Loucy (cell line): ENCODE measurements at regions not wholly inside any gene's neighbourhood (a gene's known extent, or its start where the extent isn't known, plus 50 kb on each side); places are given as distances from the start of the nearest gene placed in this dataset.

Experiments used
- H2AFZ ChIP-seq: fragments of 200-600 bp; sonication (generic); 2 replicates; pipeline ENCODE4 v1.6.0; 2016; ENCODE audit warnings: antibody characterized with exemption, mild to moderate bottlenecking, low read length, moderate library complexity
- H3F3A ChIP-seq: fragments of 200-600 bp; 2 replicates; pipeline ENCODE4 v1.6.0; 2016; ENCODE audit warnings: antibody characterized with exemption, low read depth, mild to moderate bottlenecking
- H3K27me3 ChIP-seq: fragments of 200-600 bp; sonication (generic); 2 replicates; pipeline ENCODE4 v1.6.1; 2014; ENCODE audit warnings: low read length, mild to moderate bottlenecking; ENCODE audit not compliant: insufficient read depth, poor library complexity, severe bottlenecking
- H3K36me3 ChIP-seq: fragments of 200-600 bp; sonication (generic); 2 replicates; pipeline ENCODE4 v1.6.1; 2016; ENCODE audit warnings: low read length; ENCODE audit not compliant: insufficient read depth
- H3K4me1 ChIP-seq: fragments of 200-600 bp; sonication (generic); 2 replicates; pipeline ENCODE4 v1.5.1; 2014; ENCODE audit warnings: low read length, mild to moderate bottlenecking; ENCODE audit not compliant: insufficient read depth, poor library complexity, severe bottlenecking
- H3K4me2 ChIP-seq: fragments of 200-600 bp; sonication (generic); 2 replicates; pipeline ENCODE4 v1.6.0; 2014; ENCODE audit warnings: antibody characterized with exemption, low read length, low read depth, mild to moderate bottlenecking; ENCODE audit not compliant: poor library complexity, severe bottlenecking
- H3K4me3 ChIP-seq: fragments of 200-600 bp; sonication (generic); 2 replicates; pipeline ENCODE4 v1.5.1; 2014; ENCODE audit warnings: low read length, mild to moderate bottlenecking, mixed read lengths; ENCODE audit not compliant: poor library complexity, severe bottlenecking
- H3K79me2 ChIP-seq: fragments of 200-600 bp; sonication (generic); 2 replicates; pipeline ENCODE4 v1.6.1; 2014; ENCODE audit warnings: low read length; ENCODE audit not compliant: insufficient read depth
- H3K9ac ChIP-seq: fragments of 200-600 bp; sonication (generic); 2 replicates; pipeline ENCODE4 v1.6.0; 2014; ENCODE audit warnings: mild to moderate bottlenecking, low read depth, low read length, moderate library complexity; ENCODE audit not compliant: poor library complexity, severe bottlenecking
- H3K9me2 ChIP-seq: fragments of 200-600 bp; sonication (generic); replicated peaks from 2 replicates; pipeline ENCODE4 v1.6.1; 2016; ENCODE audit warnings: low read depth, low read length, mixed read lengths
- H3K9me3 ChIP-seq: fragments of 200-600 bp; sonication (generic); 2 replicates; pipeline ENCODE4 v1.6.1; 2014; ENCODE audit warnings: mild to moderate bottlenecking, antibody characterized with exemption, low read length, low read depth; ENCODE audit not compliant: insufficient read depth
- H4K20me1 ChIP-seq: fragments of 200-600 bp; sonication (generic); 2 replicates; pipeline ENCODE4 v1.6.0; 2014; ENCODE audit warnings: antibody characterized with exemption, low read length, mild to moderate bottlenecking; ENCODE audit not compliant: insufficient read depth, poor library complexity, severe bottlenecking
- CTCF ChIP-seq: fragments of 200-600 bp; sonication (generic); conservative IDR thresholded peaks from 2 replicates; pipeline ENCODE4 v1.5.1; 2014; ENCODE audit warnings: mild to moderate bottlenecking, antibody characterized with exemption, low read length
- EZH2phosphoT487 ChIP-seq: fragments of 200-600 bp; IDR thresholded peaks from 2 replicates; pipeline ENCODE4 v1.6.1; 2018; ENCODE audit warnings: antibody characterized with exemption, mild to moderate bottlenecking, moderate library complexity, borderline replicate concordance

DNA sequence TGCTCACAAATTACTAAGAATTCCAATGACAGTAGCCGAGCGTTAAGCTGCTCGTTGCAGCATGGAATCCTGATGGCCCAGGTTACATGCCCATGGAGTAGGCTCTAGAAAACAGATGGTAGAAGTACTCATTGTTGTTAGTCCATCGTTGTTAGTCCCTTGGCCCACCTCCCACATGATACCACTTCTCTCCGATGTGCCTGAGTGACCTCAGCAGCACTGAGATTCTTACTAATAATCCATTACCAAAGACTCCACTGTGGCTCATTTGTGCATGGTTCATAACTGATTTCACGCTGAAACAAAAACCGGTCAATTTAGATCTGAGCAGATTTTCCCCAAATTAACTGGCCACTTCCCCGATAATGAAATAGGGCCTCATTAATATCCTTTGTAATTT, 772.3 kb upstream of the CXADR start:
- no peak overlapping the region for H3K9ac ChIP-seq
- H4K20me1 ChIP-seq: no peaks in the 10 kb centered on the region
- H3K9me2 ChIP-seq: no peaks in the 10 kb centered on the region
- no peak overlapping the region for H3K4me2 ChIP-seq
- no peaks in the 10 kb centered on the region for H3K36me3 ChIP-seq
- TF ChIP-seq EZH2phosphoT487 (no peak), CTCF (no peak)
- no peak overlapping the region for H3K4me3 ChIP-seq
- no peaks in the 10 kb centered on the region; the same call in 1 of the 2 replicates for H3K9me3 ChIP-seq
- H3K79me2 ChIP-seq: no peaks in the 10 kb centered on the region
- no peaks in the 10 kb centered on the region for H3K4me1 ChIP-seq
- H2AFZ ChIP-seq: no peak overlapping the region
- H3K27me3 ChIP-seq: no peaks in the 10 kb centered on the region
- H3F3A ChIP-seq: no peaks in the 10 kb centered on the region

GRCh38 chr21:16741141-16741665, 771.6 kb upstream of the CXADR start:
- Histone ChIP-seq H2AFZ (no peak overlapping the region), H3K27me3 (no peaks in the 10 kb centered on the region), H3K9me2 (no peaks in the 10 kb centered on the region), H3K4me1 (no peaks in the 10 kb centered on the region), H3K9ac (no peak overlapping the region), H3K4me2 (no peak overlapping the region), H3K9me3 (no peaks in the 10 kb centered on the region; the same call in 1 of the 2 replicates), H3F3A (no peaks in the 10 kb centered on the region), H3K4me3 (no peak overlapping the region), H3K79me2 (no peaks in the 10 kb centered on the region), H3K36me3 (no peaks in the 10 kb centered on the region), H4K20me1 (no peaks in the 10 kb centered on the region)
- no peak for TF ChIP-seq EZH2phosphoT487
- TF ChIP-seq CTCF: no peak

DNA sequence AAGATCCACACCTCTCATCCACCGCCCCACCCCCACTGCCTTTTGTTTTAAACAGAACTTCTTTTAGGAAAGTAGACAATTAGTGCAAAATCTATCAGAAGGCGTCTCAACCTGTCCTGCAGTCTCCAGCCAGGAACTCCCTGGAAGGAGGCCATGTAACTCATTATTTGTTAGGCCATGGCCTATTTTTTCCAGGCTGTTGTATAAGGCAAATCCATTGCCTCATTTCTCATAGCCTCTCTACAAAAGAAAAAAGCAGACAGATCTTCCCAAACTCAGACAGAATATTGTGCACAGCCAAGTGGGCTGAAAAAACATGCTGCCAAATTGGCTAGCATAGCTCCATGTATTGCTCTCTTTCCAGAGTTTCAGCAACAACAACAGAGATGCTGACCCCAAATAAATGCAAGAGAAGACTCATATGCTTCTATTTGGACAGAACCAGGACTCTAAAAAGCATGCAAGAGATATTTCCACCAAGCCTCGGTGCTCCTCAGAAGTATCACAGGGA, 770.7 kb upstream of the CXADR start:
- H3K9ac ChIP-seq: no peak overlapping the region

More for the DNA sequence above, 770.7 kb upstream of the CXADR start:
- H3K36me3 ChIP-seq: no peaks in the 10 kb centered on the region
- no peak overlapping the region for H3K4me2 ChIP-seq
- H3K4me3 ChIP-seq: no peak overlapping the region
- no peaks in the 10 kb centered on the region for H3F3A ChIP-seq
- TF ChIP-seq EZH2phosphoT487: no peak
- no peak for TF ChIP-seq CTCF
- H3K9me2 ChIP-seq: no peaks in the 10 kb centered on the region
- no peak overlapping the region for H2AFZ ChIP-seq
- H4K20me1 ChIP-seq: no peaks in the 10 kb centered on the region
- H3K79me2 ChIP-seq: no peaks in the 10 kb centered on the region
- H3K4me1 ChIP-seq: no peaks in the 10 kb centered on the region
- H3K27me3 ChIP-seq: no peaks in the 10 kb centered on the region
- no peaks in the 10 kb centered on the region for H3K9me3 ChIP-seq
